Right lobe of liver (tissue), 6 donors: ENCODE measurements at regions not wholly inside any gene's neighbourhood (a gene's known extent, or its start where the extent isn't known, plus 50 kb on each side); places are given as distances from the start of the nearest gene placed in this dataset.

Experiments
- ATAC-seq, 4 donors: fragments of 200-7000 bp; cut with Tn5 transposase; one replicate each; pipeline ENCODE4 v1.9.1; 2020; ENCODE audit warnings: mild to moderate bottlenecking in 4 of 4, moderate library complexity in 4 of 4
- DNase-seq, 3 donors: peaks; one replicate each; pipeline ENCODE4 v3.0.0-alpha.2; 2020
- H3K27ac ChIP-seq, 3 donors: fragments of 200-600 bp; one replicate each; pipeline ENCODE4 v1.8.0; 2022
- H3K27me3 ChIP-seq, 2 donors: fragments of 200-600 bp; one replicate each; pipeline ENCODE4 v1.8.0; 2022
- H3K36me3 ChIP-seq, 4 donors: fragments of 200-600 bp; sonication (generic) in 1 of 4; one replicate each; pipeline versions ENCODE4 v1.5.1 to v1.8.0; 2017 to 2022; ENCODE audit warnings: control low read depth in 1 of 4
- H3K4me1 ChIP-seq, 4 donors: fragments of 200-600 bp; sonication (generic) in 1 of 4; one replicate each; pipeline versions ENCODE4 v1.5.1 to v1.8.0; 2017 to 2022; ENCODE audit warnings: control low read depth in 1 of 4
- H3K4me3 ChIP-seq, 3 donors: fragments of 200-600 bp; one replicate each; pipeline ENCODE4 v1.8.0; 2022
- H3K9me3 ChIP-seq, 4 donors: fragments of 200-600 bp; sonication (generic) in 1 of 4; one replicate each; pipeline versions ENCODE4 v1.5.1 to v1.8.0; 2017 to 2022; ENCODE audit warnings: control low read depth in 1 of 4
- POLR2A ChIP-seq: fragments of 450-650 bp; IDR thresholded peaks from one replicate; pipeline ENCODE4 v1.6.1; 2017; ENCODE audit warnings: antibody characterized with exemption, mild to moderate bottlenecking
- WGBS: methylation state at CpG from one replicate; pipeline ENCODE4 v1.1.6; 2018; ENCODE audit warnings: low coverage, low lambda C conversion rate; ENCODE audit not compliant: insufficient coverage; ENCODE audit errors: missing lambda C conversion rate; 5-methylcytosine and 5-hydroxymethylcytosine counted together
- intact Hi-C, 2 donors: fragments of 100-400 bp; cut with DNase I; formaldehyde crosslinking; loops; one replicate each; pipeline versions ENCODE4 v1.11.2 to v1.14.1; 2022
- TF ChIP-seq, protein P1 (sequence below), 4 donors: fragments of 200-600 bp in 3 of 4; fragments of 450-650 bp in 1 of 4; IDR thresholded peaks; one replicate each; pipeline versions ENCODE4 v1.5.1 to v1.8.0; 2016 to 2022; ENCODE audit warnings: antibody characterized with exemption in 4 of 4, mild to moderate bottlenecking in 2 of 4
- donor health status: DM: no; HTN: yes; CAD: no.
- donor health status: DM: no; HTN: no; CAD: no.
- donor health status: DM: no; HTN: no; CAD: no.
- donor health status: DM: no; HTN: yes; CAD: no.
- donor health status: DM: no; HTN: yes; CAD: no.

- ATAC-seq (no peak), DNase-seq (no peak)
- intact Hi-C loops, result no loop called here
- H3K36me3 ChIP-seq, result no peaks in the 10 kb centered on the region
- H3K4me3 ChIP-seq, result no peak overlapping the region
- TF ChIP-seq POLR2A, result no peak
- TF ChIP-seq, protein P1, sequence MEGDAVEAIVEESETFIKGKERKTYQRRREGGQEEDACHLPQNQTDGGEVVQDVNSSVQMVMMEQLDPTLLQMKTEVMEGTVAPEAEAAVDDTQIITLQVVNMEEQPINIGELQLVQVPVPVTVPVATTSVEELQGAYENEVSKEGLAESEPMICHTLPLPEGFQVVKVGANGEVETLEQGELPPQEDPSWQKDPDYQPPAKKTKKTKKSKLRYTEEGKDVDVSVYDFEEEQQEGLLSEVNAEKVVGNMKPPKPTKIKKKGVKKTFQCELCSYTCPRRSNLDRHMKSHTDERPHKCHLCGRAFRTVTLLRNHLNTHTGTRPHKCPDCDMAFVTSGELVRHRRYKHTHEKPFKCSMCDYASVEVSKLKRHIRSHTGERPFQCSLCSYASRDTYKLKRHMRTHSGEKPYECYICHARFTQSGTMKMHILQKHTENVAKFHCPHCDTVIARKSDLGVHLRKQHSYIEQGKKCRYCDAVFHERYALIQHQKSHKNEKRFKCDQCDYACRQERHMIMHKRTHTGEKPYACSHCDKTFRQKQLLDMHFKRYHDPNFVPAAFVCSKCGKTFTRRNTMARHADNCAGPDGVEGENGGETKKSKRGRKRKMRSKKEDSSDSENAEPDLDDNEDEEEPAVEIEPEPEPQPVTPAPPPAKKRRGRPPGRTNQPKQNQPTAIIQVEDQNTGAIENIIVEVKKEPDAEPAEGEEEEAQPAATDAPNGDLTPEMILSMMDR (IDR thresholded peaks at IDR 0.05), result no peak
- H3K27me3 ChIP-seq, result no peaks in the 10 kb centered on the region
- H3K4me1 ChIP-seq, result no peaks in the 10 kb centered on the region
- WGBS, result 13% methylated on average over 1 of the region's 1 CpG
- no peaks in the 10 kb centered on the region for H3K9me3 ChIP-seq
- no peak overlapping the region for H3K27ac ChIP-seq
Measured at GRCh38 chr5:13328316-13328715, 616.2 kb downstream of the DNAH5 start.

- Histone ChIP-seq H3K27me3 (no peaks in the 10 kb centered on the region), H3K36me3 (no peaks in the 10 kb centered on the region), H3K9me3 (no peaks in the 10 kb centered on the region), H3K27ac (no peak overlapping the region), H3K4me3 (no peak overlapping the region), H3K4me1 (no peaks in the 10 kb centered on the region)
- DNase-seq (no peak), ATAC-seq (no peak)
- TF ChIP-seq, protein P1 (IDR thresholded peaks at IDR 0.05), result no peak
- TF ChIP-seq POLR2A, result no peak
- 0% methylated on average over 1 of the region's 1 CpG for WGBS
- intact Hi-C loops, result no loop called here
Measured at GRCh38 chr5:13325765-13326164, 618.7 kb downstream of the DNAH5 start.

DNA sequence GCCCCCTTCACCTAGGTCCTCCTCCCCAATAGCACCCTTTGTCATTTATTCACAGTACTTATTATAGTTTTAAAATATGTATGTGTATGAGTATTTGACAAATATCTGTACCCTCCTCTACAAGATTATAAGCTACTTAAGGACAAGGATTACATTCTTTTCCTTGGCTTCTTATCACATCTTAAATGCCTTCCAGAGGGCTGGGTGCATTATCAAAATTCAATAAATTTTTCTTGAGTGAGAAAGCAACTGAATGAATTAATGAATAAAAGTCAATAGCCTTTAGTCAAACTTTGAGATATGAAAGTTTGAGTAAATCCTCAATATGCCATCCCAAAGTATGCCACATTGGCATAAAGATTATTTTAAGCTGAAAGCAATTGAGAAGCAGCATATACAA lies 621.7 kb downstream of the DNAH5 start:
- H3K4me3 ChIP-seq, result no peak overlapping the region
- ATAC-seq, result no peak
- intact Hi-C loops, result no loop called here

GRCh38 chr5:13317654-13318053 lies 626.8 kb downstream of the DNAH5 start:
- no peak overlapping the region for H3K27ac ChIP-seq
- DNase-seq (no peak), ATAC-seq (no peak)
- no peak overlapping the region for H3K4me3 ChIP-seq
- intact Hi-C loops, result no loop called here
- no peaks in the 10 kb centered on the region for H3K4me1 ChIP-seq
- no peak for TF ChIP-seq POLR2A
- TF ChIP-seq, protein P1 (IDR thresholded peaks at IDR 0.05), result no peak
- H3K9me3 ChIP-seq, result no peaks in the 10 kb centered on the region
- H3K27me3 ChIP-seq, result no peaks in the 10 kb centered on the region
- H3K36me3 ChIP-seq, result no peaks in the 10 kb centered on the region
- 34% methylated on average over 3 of the region's 3 CpGs for WGBS

More for the DNA sequence above, 621.7 kb downstream of the DNAH5 start:
- Histone ChIP-seq H3K27me3 (no peaks in the 10 kb centered on the region), H3K36me3 (no peaks in the 10 kb centered on the region), H3K9me3 (no peaks in the 10 kb centered on the region), H3K27ac (no peak overlapping the region), H3K4me1 (no peaks in the 10 kb centered on the region)
- TF ChIP-seq, protein P1 (IDR thresholded peaks at IDR 0.05), result no peak
- no peak for TF ChIP-seq POLR2A
- no peak for DNase-seq

DNA sequence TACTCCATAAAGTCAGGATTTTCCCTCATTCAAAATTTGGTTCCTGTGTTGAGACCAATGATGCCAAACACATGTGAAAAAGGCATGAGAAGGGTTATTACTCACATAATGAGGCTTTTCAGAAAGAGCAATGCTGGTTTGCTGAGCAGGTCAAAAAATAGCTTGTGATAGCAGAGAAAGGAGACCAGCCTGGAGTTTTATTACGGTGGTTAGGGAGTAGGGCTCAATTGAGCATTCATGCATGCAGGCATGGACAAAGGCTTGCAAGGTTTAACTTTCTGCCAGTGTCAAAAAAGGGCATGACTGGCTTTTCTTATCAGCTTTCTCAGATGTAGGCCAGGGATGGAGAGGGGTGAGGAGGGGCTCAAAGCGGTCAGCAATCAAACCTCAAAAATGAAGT lies 628.3 kb downstream of the DNAH5 start:
- H3K27ac ChIP-seq, result no peak overlapping the region
- intact Hi-C loops, result no loop called here
- ATAC-seq (no peak), DNase-seq (no peak)
- TF ChIP-seq, protein P1 (IDR thresholded peaks at IDR 0.05), result no peak
- TF ChIP-seq POLR2A, result no peak
- H3K27me3 ChIP-seq, result no peaks in the 10 kb centered on the region
- no peak overlapping the region for H3K4me3 ChIP-seq
- H3K36me3 ChIP-seq, result no peaks in the 10 kb centered on the region
- WGBS, result 45% methylated on average over 2 of the region's 2 CpGs
- H3K4me1 ChIP-seq, result no peaks in the 10 kb centered on the region
- no peaks in the 10 kb centered on the region for H3K9me3 ChIP-seq
